ENCODE measurements at regions not wholly inside any gene's neighbourhood (a gene's known extent, or its start where the extent isn't known, plus 50 kb on each side); places are given as distances from the start of the nearest gene placed in this dataset.

DNA sequence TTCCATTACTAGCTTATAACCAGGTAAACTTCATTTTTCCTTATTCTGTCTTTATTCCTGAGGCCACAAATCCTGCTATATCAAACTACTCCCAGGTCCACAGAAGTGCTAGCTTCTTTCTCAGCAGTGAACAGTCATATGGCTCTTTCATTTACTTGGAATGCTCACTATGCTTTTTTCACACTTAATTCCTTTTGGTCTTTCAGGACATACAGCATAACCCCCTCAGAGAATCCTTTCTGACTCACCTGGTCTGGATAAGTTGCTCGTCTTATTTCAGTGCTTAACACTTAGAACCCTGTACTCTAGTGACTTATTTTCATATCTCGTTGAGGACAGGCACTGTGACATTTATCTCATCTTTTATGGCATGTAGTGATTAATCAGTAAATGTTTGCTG lies 325.0 kb upstream of the UBE2E3 start:
- TF ChIP-seq, protein P1, sequence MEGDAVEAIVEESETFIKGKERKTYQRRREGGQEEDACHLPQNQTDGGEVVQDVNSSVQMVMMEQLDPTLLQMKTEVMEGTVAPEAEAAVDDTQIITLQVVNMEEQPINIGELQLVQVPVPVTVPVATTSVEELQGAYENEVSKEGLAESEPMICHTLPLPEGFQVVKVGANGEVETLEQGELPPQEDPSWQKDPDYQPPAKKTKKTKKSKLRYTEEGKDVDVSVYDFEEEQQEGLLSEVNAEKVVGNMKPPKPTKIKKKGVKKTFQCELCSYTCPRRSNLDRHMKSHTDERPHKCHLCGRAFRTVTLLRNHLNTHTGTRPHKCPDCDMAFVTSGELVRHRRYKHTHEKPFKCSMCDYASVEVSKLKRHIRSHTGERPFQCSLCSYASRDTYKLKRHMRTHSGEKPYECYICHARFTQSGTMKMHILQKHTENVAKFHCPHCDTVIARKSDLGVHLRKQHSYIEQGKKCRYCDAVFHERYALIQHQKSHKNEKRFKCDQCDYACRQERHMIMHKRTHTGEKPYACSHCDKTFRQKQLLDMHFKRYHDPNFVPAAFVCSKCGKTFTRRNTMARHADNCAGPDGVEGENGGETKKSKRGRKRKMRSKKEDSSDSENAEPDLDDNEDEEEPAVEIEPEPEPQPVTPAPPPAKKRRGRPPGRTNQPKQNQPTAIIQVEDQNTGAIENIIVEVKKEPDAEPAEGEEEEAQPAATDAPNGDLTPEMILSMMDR (IDR thresholded peaks at IDR 0.05), result no peak
- no peak for TF ChIP-seq POLR2A (IDR thresholded peaks at IDR 0.05)
- intact Hi-C loops (cut with DNase I; ENCODE audit: low total_unique reads), result no loop called here
- 88 to 93% methylated on average over 2 of the region's 2 CpGs for WGBS, 2 donors
- DNase-seq (ENCODE audit: low spot score in 2 of 2), result no peak
- H3K4me3 ChIP-seq (ENCODE audit: low read depth, poor library complexity, severe bottlenecking), result no peak overlapping the region

DNA sequence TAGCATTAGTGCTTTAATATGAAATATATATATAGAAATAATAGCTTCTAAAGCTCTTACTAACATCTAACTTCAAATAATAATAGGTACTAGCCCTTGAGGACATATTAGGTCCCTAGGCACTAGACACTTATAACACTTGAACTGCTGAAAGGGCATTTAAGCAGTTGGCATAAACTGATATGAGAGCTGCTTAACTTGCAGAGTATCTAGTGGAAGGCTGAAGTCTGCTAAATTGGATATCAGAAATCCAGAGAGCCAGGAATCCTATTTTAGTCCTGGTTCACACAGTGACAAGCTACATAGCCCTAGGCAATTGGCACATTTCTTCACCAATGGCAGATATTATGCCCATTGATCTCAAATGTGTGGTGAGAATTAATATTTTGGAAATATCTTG lies 326.9 kb upstream of the UBE2E3 start:
- intact Hi-C loops (cut with DNase I; ENCODE audit: low total_unique reads), result no loop called here
- DNase-seq (ENCODE audit: low spot score in 2 of 2), result no peak
- no peak for TF ChIP-seq POLR2A (IDR thresholded peaks at IDR 0.05)
- TF ChIP-seq, protein P1 (IDR thresholded peaks at IDR 0.05), result no peak
- no peak overlapping the region for H3K4me3 ChIP-seq (ENCODE audit: low read depth, poor library complexity, severe bottlenecking)

DNA sequence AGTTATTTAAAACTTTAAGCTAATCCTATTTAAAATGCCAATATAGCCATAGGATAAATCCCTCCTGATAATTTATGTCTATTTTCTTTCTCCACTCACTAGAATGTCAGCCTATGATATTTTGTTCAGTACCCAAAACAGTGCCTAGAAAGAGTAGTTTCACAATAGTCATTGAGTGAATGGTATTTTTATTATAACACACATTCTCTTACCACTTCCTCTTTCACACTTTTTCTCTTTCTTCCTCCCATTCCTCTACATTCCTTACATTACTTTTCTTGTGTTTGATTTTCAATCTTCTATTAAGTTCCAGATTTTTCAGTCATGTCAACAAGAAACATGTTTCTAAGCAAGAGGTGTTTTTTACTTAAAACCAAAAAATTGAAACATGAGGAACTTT lies 327.6 kb upstream of the UBE2E3 start:
- TF ChIP-seq, protein P1 (IDR thresholded peaks at IDR 0.05), result no peak
- no peak for TF ChIP-seq POLR2A (IDR thresholded peaks at IDR 0.05)
- intact Hi-C loops (cut with DNase I; ENCODE audit: low total_unique reads), result no loop called here
- H3K4me3 ChIP-seq (ENCODE audit: low read depth, poor library complexity, severe bottlenecking), result no peak overlapping the region
- no peak for DNase-seq (ENCODE audit: low spot score in 2 of 2)

DNA sequence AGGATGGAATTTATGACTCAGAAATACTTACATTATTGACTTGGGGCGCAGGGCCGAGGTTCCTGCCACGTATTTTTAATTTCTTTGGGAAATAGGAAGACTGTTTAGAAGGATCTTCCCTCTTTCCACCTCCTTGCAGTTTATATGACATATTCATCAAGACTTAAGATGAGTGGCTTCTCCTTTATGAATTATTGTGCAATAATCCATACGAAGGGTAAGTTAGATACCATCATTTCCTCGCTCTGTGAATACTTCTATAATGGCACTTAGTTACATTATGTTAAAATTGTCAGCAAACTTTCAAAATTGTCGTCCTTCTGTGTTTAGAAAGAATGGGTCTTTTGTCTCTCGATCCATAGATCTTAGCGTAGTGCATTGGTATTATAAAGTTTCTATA lies 328.8 kb upstream of the UBE2E3 start:
- 84 to 85% methylated on average over 8 of the region's 8 CpGs for WGBS, 2 donors
- no peak for TF ChIP-seq POLR2A (IDR thresholded peaks at IDR 0.05)
- TF ChIP-seq, protein P1 (IDR thresholded peaks at IDR 0.05), result no peak

DNA sequence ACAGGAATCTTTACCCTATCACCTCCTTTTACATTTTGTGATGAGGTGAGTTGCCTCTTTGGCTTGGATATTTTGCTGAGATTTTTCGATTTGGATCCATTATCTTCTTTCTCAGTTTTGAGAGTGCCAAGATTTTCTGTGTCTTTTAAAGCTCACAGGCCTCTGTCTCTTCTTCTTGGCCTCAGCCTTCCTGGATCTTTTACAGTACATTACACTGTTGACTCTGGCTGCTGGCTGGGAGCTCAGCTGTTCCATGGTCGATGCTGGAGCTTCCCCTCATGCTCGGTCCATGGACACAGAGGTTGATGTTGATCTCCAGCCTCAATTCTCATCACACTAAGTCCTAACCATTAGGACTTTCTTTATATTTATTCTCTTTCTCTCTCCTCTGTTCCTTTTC lies 332.8 kb upstream of the UBE2E3 start:
- 34 to 55% methylated on average over 3 of the region's 3 CpGs for WGBS, 2 donors
- no peak for TF ChIP-seq POLR2A (IDR thresholded peaks at IDR 0.05)
- TF ChIP-seq, protein P1 (IDR thresholded peaks at IDR 0.05), result no peak
- intact Hi-C loops (cut with DNase I; ENCODE audit: low total_unique reads), result no loop called here
- no peak overlapping the region for H3K4me3 ChIP-seq (ENCODE audit: low read depth, poor library complexity, severe bottlenecking)
- no peak for DNase-seq (ENCODE audit: low spot score in 2 of 2)

More for the DNA sequence above, 328.8 kb upstream of the UBE2E3 start:
- intact Hi-C loops (cut with DNase I; ENCODE audit: low total_unique reads), result no loop called here
- DNase-seq (ENCODE audit: low spot score in 2 of 2), result no peak
- no peak overlapping the region for H3K4me3 ChIP-seq (ENCODE audit: low read depth, poor library complexity, severe bottlenecking)

DNA sequence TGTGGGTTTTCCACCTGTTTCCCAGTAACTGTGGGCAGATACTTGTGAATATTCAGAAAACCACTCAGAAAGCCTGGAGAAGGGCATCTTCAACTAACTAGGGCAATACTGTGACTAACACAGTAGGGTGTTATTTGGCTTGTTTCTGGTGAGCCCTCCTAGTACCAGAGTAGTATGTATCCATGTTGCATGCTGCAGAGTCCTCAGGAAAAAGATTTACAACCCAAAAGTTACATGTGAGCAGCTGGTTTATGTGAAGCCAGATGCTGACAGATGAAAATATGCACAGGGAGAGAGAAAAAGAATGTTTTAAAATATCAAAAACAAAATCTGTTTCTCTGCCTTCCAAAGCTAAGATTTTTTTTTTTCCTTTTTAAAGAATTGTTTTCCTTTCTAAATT lies 333.2 kb upstream of the UBE2E3 start:
- no peak overlapping the region for H3K4me3 ChIP-seq (ENCODE audit: low read depth, poor library complexity, severe bottlenecking)
- intact Hi-C loops (cut with DNase I; ENCODE audit: low total_unique reads), result no loop called here
- TF ChIP-seq, protein P1 (IDR thresholded peaks at IDR 0.05), result no peak
- no peak for TF ChIP-seq POLR2A (IDR thresholded peaks at IDR 0.05)
- DNase-seq (ENCODE audit: low spot score in 2 of 2), result no peak

Data from lower leg skin (tissue), 4 donors.